ENCODE measurements at regions not wholly inside any gene's neighbourhood (a gene's known extent, or its start where the extent isn't known, plus 50 kb on each side); places are given as distances from the start of the nearest gene placed in this dataset.

DNA sequence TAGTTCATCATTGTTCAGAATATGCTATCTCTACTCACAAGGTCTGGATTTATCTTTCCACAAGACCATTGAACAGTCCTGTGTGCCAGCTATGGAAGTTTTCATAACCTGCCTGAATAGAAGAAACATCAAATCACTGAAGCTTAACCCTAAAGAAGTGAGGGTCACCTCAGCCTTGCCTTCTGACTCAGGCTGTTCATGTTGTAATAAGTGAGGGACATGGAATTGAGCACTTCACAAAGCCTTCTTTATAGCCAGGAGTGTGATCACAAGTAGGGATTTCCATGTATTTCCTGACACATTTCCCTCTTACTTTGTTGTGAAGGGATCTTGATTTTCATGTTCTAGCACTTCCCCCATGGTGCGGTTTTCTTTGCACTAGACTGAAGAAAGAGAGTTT is 577.5 kb upstream of the WWC1 start:
- no peak overlapping the region for H3K9ac ChIP-seq (ENCODE audit: control insufficient read depth, insufficient read depth, low read length)
- WGBS (ENCODE audit: insufficient coverage, insufficient replicate concordance, low lambda C conversion rate, missing lambda C conversion rate), result 57% methylated on average over 1 of the region's 1 CpG
- H3K4me1 ChIP-seq (ENCODE audit: control insufficient read depth, insufficient read depth, low read length), result peaks cover 3% of the 10 kb centered on the region; the same call in 1 of the 2 replicates
- intact Hi-C loops (cut with micrococcal nuclease; ENCODE audit: unreplicated experiment), result no loop called here
- RAD21 ChIA-PET (ENCODE audit: unreplicated experiment), result no interaction called here
- no peaks in the 10 kb centered on the region for H3K9me3 ChIP-seq (replicated peaks; ENCODE audit: control insufficient read depth, insufficient read depth, low read length)
- H4K20me1 ChIP-seq (ENCODE audit: control insufficient read depth, insufficient read depth), result no peaks in the 10 kb centered on the region
- no peaks in the 10 kb centered on the region; a peak in 1 of 4 replicates for H3K27me3 ChIP-seq (replicated peaks in 1 of 2; ENCODE audit: control insufficient read depth in 2 of 2, insufficient read depth in 2 of 2, low read length in 1 of 2)
- POLR2A ChIA-PET, result no interaction called here
- in situ Hi-C loops (cut with MboI), result no loop called here
- TF ChIP-seq ETV6 (conservative IDR thresholded peaks at IDR 0.05 in 1 of 2, IDR thresholded peaks at IDR 0.05 in 1 of 2; ENCODE audit: borderline replicate concordance in 1 of 2, low read depth in 1 of 2) (no peak), CREM (IDR thresholded peaks at IDR 0.05; ENCODE audit: low read depth) (no peak), SMC3 (IDR thresholded peaks at IDR 0.05; ENCODE audit: borderline replicate concordance, low read length) (no peak), ASH2L (IDR thresholded peaks at IDR 0.05; ENCODE audit: borderline replicate concordance, low read depth) (no peak), JUNB (IDR thresholded peaks at IDR 0.05) (no peak), STAT1 (conservative IDR thresholded peaks at IDR 0.05) (no peak), MEF2A (IDR thresholded peaks at IDR 0.05; ENCODE audit: insufficient read depth, low read depth, low read length) (no peak), CBX3 (IDR thresholded peaks at IDR 0.05; ENCODE audit: borderline replicate concordance, low read depth) (no peak)
- FAIRE-seq, result no peak
- DNase-seq (ENCODE audit: low read depth, low spot score), result no peak
- H3K79me2 ChIP-seq (ENCODE audit: control insufficient read depth, insufficient read depth, low read length), result no peaks in the 10 kb centered on the region
- H3K36me3 ChIP-seq (ENCODE audit: control insufficient read depth in 2 of 2, insufficient read depth in 2 of 2, low read length in 1 of 2), result no peaks in the 10 kb centered on the region
- no TSS peak for BruUV-seq (replicated peaks)
- no peak overlapping the region for H3K4me2 ChIP-seq (ENCODE audit: control insufficient read depth, insufficient read depth)
- no peak overlapping the region for H3K4me3 ChIP-seq
- SMC1A ChIA-PET (ENCODE audit: uncharacterized antibody, unreplicated experiment), result no interaction called here
- CTCF ChIA-PET, result no interaction called here
- no peak for ATAC-seq
- H3K27ac ChIP-seq (ENCODE audit: control insufficient read depth, insufficient read depth), result no peak overlapping the region
- H2AFZ ChIP-seq (ENCODE audit: control insufficient read depth, low read depth, low read length), result no peak overlapping the region

GRCh38 chr5:167716126-167716775 is 575.2 kb upstream of the WWC1 start:
- H3K36me3 ChIP-seq (ENCODE audit: control insufficient read depth in 2 of 2, insufficient read depth in 2 of 2, low read length in 1 of 2), result no peaks in the 10 kb centered on the region
- ChIA-PET POLR2A (no interaction called here), CTCF (interaction anchor here (1.1 kb wide), 1 partner anchor 503 kb away, joined by 4 read pairs; no protein-coding TSS in a partner anchor), SMC1A (ENCODE audit: uncharacterized antibody, unreplicated experiment) (interaction anchor here (0.7 kb wide), 1 partner anchor 39 kb away, joined by 3 read pairs; no protein-coding TSS in a partner anchor), RAD21 (ENCODE audit: unreplicated experiment) (no interaction called here)
- no peak overlapping the region for H3K9ac ChIP-seq (ENCODE audit: control insufficient read depth, insufficient read depth, low read length)
- TF ChIP-seq POLR2AphosphoS5 (IDR thresholded peaks at IDR 0.05; ENCODE audit: low read length), result no peak
- TF ChIP-seq ZNF274 (IDR thresholded peaks at IDR 0.05; ENCODE audit: insufficient read depth, insufficient read length), result no peak
- TF ChIP-seq ATF7 (IDR thresholded peaks at IDR 0.05; ENCODE audit: low read depth), result no peak
- TF ChIP-seq MEF2A (IDR thresholded peaks at IDR 0.05; ENCODE audit: insufficient read depth, low read depth, low read length), result no peak
- no peak for TF ChIP-seq RUNX3 (IDR thresholded peaks at IDR 0.05; ENCODE audit: low read length)
- no peak for TF ChIP-seq ESRRA (IDR thresholded peaks at IDR 0.05; ENCODE audit: low read length)
- no peak for TF ChIP-seq STAT1 (conservative IDR thresholded peaks at IDR 0.05)
- no peak for TF ChIP-seq RAD51 (IDR thresholded peaks at IDR 0.05)
- TF ChIP-seq MXI1 (IDR thresholded peaks at IDR 0.05; ENCODE audit: low read depth, low read length), result no peak
- no peak for TF ChIP-seq TCF7 (IDR thresholded peaks at IDR 0.05; ENCODE audit: borderline replicate concordance)
- H3K27me3 ChIP-seq (replicated peaks in 1 of 2; ENCODE audit: control insufficient read depth in 2 of 2, insufficient read depth in 2 of 2, low read length in 1 of 2), result no peaks in the 10 kb centered on the region; a peak in 1 of 4 replicates
- FAIRE-seq (no peak), ATAC-seq (no peak), DNase-seq (ENCODE audit: low read depth, low spot score) (no peak)
- no peaks in the 10 kb centered on the region for H3K79me2 ChIP-seq (ENCODE audit: control insufficient read depth, insufficient read depth, low read length)
- H4K20me1 ChIP-seq (ENCODE audit: control insufficient read depth, insufficient read depth), result no peaks in the 10 kb centered on the region
- 59% methylated on average over 6 of the region's 6 CpGs for WGBS (ENCODE audit: insufficient coverage, insufficient replicate concordance, low lambda C conversion rate, missing lambda C conversion rate)
- in situ Hi-C loops (cut with MboI) (no loop called here), intact Hi-C loops (cut with micrococcal nuclease; ENCODE audit: unreplicated experiment) (no loop called here)
- BruUV-seq (replicated peaks), result no TSS peak
- no peaks in the 10 kb centered on the region for H3K4me1 ChIP-seq (ENCODE audit: control insufficient read depth, insufficient read depth, low read length)
- H3K4me2 ChIP-seq (ENCODE audit: control insufficient read depth, insufficient read depth), result no peak overlapping the region
- H3K4me3 ChIP-seq, result no peak overlapping the region
- no peak overlapping the region for H2AFZ ChIP-seq (ENCODE audit: control insufficient read depth, low read depth, low read length)
- no peak overlapping the region for H3K27ac ChIP-seq (ENCODE audit: control insufficient read depth, insufficient read depth)
- H3K9me3 ChIP-seq (replicated peaks; ENCODE audit: control insufficient read depth, insufficient read depth, low read length), result no peaks in the 10 kb centered on the region

Measured in GM12878 (cell line).